Activated CD8-positive, alpha-beta memory T cell treated with anti-CD3 and anti-CD28 coated beads, Interleukin-2, amount 50 U/mL, for 24 hours (primary cell): ENCODE measurements at regions not wholly inside any gene's neighbourhood (a gene's known extent, or its start where the extent isn't known, plus 50 kb on each side); places are given as distances from the start of the nearest gene placed in this dataset.

Experiments
- DNase-seq: peaks from one replicate; pipeline ENCODE4 v3.0.0-alpha.2; 2020; ENCODE audit errors: extremely low read depth

DNA sequence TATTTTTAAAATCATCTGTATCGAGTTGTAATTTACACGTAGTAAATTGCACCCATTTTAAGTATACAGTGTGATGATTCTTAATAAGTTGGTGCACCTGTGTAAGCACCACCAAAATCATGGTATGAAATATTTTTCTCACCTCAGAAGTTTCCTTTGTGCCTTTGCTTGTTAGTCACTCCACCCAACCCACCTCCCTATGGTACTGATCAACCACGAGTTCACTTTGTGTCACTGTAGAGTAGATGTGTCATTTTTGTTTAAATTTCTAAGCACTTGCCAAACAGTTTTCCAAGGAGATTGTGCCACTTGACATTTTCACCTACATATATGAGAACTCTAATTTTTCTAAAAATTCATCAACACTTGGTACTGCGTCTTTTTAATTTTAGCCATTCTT lies 806.5 kb downstream of the TLR4 start:
- no peak for DNase-seq

DNA sequence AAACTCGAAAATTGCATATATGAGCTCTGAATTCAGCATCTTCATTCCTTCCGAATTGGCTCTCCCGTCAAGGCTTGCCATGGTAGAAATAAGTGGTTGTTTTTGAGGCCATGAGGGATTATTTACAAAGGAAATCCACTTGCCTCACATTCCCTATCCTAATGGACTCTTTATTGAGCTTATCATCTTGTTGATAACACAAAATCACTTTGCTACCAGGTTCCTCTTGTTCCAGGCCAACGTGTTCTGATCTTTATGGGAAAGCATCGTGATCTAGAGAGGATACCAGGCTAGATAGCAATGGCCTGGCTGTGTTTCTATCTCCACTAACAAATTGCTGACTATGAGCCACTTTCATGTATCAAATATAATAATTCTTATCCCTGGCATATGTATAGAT lies 811.7 kb downstream of the TLR4 start:
- no peak for DNase-seq

DNA sequence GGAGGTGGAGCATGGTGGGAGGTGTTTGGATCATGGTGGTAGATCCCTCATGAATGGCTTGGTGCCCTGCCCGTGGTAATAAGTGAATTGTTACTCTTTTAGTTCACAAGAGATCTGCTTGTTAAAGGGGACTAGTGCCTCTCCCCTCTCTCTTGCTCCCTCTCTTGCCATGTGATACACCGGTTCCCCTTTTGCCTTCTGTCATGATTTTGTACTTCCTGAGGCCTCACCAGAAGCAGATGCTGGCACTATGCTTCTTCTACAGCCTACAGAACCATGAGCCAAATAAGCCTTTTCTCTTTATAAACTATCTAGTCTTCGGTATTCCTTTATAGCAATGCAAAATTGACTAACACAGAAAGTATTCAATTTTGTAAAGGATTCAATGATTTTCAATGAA lies 817.1 kb downstream of the TLR4 start:
- no peak for DNase-seq

DNA sequence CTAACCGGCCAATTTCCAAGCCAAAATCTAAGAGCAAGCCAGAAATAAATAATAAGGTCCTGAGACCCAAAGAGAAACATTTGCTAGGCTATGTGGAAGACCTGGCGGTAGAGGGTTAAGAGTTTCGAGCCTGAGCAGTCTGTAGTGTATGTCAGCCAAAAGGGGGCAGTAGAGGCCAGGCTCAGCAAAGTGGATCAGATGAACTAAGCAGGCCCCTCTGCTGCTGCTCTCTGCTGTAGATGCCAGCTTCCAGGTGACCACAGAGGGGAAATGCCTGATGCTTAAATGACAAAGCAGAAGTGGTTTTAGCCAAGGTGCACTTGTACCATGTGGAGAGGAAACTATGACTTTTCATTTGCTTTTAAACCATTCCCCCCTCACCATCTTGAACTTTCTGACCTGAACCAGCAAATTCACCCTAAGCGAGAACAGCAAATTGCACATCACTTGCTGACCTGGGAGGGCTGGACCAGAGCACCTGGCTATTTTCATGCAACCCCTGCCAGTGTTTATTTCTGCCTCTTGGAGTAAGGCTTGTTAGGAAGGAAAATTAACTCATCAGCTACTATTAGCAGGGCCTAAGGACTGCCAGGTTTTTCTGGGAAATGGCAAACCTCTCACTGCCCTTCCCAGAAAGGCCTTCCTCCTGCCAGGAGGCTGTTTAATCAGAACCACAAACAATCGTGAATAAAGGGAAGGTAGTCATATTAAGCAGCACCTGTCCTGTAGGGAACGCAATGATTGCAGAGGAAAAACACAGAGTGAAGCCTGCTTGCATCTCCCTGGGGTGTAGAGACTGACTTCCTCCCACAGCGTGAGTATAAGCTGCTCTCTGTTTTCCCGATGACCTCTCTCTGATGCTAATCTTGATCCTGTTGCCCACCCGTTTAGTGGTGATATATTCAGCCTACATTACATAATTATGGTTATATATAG lies 818.2 kb downstream of the TLR4 start:
- no peak for DNase-seq

DNA sequence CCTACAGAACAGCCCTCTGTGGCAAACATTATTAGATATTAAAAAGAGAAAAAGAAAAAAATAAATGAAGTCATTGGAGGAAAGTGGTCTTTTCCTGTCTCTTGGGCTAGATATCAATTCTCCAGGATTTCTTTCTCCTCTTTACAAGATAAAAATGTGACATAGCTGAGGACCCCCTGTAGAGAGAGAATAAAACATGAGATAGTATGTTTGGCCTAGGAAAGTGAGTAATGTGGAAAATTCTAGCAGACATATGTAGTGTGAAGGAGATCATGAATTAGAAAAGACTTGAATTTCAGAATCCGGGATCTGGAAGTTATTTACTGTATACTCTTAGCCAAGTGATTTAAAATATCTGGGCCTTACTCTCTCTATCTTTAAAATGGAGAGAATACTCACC lies 823.1 kb downstream of the TLR4 start:
- DNase-seq: no peak

DNA sequence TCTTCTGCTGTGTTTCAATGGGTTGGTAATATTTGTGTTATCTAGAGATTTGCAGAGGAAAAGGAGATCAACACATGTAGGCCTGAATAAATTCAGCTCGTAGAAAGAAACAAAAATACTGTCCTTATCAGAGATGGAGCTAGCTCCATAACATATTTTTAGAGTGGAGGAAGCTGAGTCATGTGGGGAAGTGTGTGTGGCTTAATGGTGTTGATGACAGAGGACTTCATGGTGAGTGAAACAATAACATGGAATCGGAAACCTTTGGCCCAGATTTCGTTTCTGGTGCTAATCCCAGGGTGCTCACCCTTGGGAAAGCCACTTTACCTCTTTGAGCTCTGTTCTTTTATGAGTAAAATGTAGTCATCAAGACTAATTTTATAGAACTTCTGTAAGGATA lies 825.0 kb downstream of the TLR4 start:
- DNase-seq: no peak

DNA sequence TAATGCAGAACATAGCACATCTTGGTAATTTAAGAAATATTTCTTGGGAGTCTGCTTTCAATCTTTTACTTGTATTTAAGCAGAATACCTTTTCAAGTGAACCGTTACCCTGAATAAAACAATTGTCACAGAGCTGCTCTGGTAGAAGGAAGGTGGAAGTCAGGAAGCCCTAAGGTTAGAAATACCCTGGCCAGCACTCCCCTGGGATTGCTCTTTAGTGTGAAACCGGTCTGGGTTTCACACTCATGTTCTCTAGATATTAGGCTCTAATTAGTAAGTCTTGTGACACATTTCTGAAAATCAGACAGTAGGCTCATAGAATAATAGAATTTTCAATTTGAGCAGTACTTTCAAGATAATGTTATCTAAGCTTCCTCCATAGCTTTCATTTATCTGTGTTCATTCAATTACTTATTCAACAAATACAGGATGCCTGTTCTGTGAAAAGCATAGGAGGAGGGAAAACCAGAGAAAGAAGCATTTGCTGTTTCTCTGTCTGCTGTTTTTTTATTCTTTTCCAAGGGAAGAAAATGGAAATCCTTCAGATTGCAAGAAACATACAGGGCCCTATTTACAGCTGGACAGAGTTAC lies 825.5 kb downstream of the TLR4 start:
- no peak for DNase-seq

DNA sequence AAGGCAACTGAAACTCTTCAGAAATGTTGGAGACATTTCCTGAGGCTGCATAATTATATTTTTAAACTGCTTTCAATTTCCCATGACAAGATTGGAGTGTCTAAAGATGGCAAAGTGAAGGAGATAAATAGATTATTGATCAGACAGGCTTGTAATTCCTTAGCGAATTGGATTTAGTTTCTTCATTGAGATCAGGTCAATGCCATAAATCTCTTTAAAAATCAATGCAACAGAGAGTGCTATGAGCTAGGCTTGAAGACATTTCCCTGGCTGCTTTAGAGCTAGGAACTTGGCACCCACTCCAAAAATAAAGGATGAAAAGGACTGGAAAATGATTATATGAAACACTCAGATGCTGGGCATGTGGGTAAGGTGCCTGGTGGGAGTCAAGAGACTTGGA lies 828.4 kb downstream of the TLR4 start:
- no peak for DNase-seq

DNA sequence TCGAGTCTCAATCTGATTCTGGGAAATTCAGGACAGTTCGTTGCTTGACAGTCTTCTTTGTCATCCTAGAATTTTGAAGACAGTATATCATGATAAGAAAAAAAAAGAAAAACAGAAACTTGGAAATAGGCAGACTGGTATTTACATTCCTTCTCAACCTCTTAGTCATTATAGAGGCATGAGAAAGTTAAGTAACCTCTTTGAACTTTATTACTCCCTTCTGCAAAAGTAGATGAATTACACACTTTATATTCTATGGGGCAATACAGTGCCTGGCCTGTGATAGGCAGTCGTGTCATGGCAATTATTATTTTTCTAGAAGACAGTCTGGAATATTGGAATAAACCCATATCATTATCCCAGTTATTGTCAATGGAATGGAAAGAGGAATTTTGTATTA lies 828.9 kb downstream of the TLR4 start:
- DNase-seq: no peak

DNA sequence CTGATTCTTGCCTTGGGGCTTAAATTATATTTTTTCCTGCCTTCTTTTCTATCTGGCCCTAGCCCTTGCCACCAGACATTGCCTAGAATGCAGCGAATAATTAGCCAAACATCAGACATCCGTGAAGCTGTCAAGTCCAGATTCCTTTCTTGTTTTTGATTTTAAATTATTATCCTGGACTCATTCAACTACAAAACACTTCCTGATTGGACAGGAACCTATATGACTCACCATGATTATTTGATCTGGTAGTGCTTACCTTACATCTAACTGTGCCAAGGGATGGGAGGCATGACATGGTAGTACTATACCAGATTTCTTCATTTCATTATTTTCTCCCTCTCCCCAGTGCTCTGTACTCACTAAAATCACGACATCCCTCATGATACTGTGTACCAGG lies 829.6 kb downstream of the TLR4 start:
- no peak for DNase-seq

DNA sequence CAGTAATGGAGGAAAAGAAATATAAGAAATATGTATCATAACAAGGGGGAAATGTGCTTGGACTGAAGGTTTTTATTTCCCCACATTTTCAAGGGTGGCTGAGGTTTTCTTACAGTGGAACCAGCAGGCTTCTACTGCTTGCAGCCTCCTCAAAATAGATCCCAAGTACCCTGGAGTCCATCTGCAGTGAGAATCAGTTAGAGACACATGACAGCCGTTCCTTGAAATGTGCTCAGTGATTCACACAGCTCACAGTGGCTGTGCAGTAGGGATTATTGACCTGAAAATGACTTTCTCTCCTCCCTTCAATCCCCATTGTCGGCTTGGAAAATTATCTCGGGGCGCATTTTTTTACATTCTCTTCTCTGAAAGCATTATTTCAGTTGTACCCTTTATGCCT lies 832.0 kb downstream of the TLR4 start:
- no peak for DNase-seq

DNA sequence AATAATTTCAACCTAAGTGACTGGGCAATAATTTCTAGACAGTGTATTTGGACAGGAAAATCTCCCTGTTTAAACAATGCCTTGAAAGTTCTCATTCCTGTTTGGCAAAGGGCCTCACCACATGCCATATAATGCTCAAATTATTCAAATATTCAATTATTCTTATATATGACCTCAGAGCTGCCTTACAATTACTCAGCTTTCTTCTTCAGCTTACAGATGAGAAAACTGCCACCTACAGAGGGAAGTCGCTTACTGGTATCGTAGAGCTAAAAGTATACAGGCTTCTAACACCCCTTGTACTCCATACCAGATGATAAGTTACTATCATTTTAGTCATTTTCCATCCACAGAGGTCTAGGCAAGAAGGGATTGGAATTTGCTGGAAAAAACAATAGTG lies 830.3 kb downstream of the BRINP1 start:
- DNase-seq: no peak

DNA sequence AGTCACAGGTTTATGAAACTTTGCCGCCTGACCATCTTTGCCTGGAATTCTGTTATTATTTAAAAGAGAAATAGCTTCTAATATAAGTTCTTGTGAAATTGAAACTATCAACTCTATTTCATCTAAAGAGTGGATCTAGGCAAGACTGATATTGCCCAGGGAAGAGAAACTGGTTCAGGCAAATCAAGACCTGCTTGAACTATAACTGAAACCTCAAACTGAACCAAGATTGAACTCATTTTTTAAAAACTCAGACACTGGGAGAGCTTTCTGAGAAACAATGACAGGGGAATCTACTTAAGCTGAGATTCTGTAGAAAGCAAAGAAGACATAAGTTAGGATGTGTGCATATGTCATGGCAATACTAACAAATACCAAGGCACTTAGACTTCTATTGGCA lies 815.8 kb downstream of the BRINP1 start:
- no peak for DNase-seq

DNA sequence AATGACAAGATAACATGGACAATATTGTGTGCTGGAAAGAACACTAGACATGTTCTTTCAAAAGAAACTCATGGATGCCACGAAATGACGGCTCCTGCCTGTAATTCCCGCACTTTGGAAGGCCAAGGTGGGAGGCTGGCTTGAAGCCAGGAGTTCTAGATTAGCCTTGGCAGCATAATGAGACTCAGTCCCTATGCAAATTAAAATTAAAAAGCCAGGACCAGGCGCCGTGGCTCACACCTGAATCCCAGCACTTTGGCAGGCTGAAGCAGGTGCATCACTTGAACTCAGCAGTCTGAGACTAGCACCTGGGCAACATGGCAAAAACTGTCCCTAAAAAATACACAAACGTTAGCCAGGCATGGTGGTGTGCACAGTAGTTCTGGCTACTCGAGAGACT lies 814.2 kb downstream of the BRINP1 start:
- DNase-seq: no peak

DNA sequence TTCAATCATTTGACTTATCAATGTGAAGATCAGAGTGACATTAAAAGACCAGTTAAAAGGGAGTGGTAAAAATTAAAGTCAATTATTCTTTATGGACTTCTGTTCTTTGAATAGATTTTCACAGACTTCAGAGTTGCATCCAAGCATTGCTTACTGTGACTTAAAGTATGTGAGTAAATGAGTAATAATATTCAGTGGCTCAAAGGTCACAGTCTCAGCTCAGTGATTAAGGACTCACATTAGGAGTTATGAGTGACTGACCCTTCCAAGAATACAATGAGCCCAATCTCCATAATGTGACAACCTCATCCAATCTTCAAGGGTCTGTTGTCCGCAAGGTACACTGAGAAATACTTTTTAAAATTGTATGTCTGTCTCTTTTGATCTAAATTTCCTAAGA lies 811.2 kb downstream of the BRINP1 start:
- no peak for DNase-seq

DNA sequence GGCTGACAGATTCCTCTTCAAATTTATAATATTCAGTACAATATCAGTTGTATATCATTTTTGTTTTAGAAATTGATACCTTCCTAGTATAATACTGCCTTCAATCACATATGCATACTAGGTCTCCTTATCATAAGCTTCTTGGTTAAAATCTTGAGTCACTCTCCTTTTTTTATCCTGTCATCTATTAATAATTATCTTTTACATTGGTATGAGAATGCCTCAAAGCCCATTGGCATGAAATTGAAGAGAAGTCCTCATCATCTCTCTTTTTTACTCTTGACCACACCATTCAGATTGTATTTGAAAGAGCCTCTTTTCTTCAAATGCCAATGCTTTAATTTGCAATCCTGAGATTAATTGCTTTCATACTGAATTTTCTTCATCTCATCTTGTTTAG lies 810.3 kb downstream of the BRINP1 start:
- DNase-seq: no peak

DNA sequence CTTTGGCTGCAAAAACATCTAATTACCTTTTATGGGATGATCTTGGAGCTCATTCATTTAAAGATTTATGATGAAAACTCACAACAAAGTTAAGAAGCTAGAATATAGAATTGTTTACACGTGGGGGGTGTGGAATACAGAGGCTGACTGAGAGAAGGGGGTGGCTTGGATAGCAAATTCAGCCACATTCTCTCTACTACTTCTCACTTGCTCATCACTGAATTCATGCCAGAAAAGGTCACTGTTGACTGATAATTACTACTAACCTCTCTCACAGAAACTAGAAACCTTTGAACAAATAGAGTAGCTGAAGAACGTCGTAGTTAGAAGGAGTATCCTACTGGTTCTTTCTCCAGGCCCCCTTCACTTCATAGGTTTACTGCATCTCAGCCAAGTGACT lies 808.2 kb downstream of the BRINP1 start:
- DNase-seq: no peak

DNA sequence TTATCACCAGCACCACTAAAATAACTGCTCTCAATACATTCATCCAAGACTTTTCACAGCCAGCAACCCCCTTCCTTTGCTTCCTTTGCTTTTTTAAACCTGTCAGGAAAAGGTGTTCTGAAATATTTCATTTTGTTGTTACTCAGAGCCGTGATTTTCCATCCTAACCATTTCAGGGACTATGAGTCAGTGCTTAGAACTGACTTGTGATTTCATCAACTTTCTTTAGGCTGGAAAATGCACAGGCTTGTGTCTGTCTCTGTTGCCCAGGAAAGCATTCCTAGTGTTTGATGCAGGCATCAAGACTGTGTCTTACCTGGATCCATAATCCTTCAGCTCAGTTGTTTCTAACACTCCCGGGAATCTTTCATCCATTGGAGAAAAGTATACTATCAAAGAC lies 805.6 kb downstream of the BRINP1 start:
- no peak for DNase-seq

DNA sequence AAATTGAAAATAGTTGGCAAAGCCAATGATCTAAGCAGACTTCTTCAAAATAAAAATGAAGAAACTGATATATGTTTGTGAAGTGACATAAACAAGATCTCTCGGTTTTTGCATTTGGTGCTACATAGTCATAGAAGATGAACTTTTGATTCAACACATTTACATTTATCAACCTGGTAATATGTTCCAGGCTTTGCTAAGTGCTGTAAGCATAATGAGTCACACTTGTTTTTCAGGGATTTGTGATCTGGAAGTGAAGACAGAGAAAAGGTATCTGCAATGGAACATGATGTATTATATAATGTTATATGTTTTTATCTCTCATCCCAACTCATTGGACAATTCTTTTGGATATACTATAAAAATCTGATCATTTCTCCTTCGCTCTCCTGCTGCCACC lies 801.4 kb downstream of the BRINP1 start:
- DNase-seq: no peak

DNA sequence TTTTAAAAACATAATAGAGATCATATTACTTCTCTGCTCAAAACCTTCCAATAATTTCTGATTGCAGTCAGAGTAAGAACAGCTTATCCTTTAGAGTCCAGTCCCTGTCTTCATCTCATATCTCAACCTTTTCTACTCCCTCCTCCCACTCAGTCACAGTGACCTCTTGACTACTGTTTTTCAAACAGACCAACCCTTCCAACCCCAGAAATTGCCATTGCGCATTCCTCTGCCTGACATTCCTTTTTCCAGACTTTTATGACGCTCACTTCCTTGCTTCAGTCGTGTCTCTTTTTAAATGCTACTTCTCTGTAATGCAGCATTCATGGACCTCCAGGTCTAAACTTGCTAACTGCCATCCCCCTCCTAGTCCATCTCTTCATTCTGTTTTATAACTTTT lies 800.5 kb downstream of the BRINP1 start:
- no peak for DNase-seq

DNA sequence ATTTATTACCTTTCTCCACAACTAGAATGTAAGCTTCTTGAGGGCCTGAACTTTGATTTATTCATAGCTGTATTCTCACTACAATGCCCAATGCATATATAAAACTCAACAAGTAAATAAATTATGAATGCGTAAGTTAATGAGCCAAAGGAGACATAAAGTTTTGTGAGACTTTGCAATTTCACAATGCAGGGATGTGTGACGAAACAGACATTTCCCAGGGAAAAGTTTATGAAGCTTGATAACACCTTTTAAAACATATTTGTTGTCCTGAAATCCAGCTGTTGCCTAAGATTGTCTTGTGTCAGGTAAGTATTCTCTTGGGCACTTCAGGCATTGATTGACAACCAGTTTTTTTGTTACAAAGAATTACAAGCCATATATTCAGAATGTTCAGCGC lies 800.1 kb downstream of the BRINP1 start:
- no peak for DNase-seq

DNA sequence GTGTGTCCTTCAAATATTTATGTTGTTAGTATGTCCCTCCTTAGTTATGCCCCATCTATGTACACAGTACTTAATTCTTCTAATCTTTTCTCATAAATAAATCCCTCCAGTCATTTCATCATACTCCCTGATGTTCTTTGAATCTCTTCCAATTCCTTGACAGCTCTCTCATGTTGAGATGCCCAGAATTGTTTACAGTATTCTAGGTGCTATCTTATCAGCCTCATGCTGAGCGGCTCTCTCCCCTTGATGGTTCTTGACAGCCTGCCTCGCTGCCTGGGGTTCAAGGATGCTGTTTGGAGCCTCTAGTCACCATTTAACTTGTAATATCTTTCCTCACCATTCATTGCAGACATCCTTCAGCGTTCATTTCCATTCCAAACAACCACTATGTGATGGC lies 799.2 kb downstream of the BRINP1 start:
- DNase-seq: no peak

DNA sequence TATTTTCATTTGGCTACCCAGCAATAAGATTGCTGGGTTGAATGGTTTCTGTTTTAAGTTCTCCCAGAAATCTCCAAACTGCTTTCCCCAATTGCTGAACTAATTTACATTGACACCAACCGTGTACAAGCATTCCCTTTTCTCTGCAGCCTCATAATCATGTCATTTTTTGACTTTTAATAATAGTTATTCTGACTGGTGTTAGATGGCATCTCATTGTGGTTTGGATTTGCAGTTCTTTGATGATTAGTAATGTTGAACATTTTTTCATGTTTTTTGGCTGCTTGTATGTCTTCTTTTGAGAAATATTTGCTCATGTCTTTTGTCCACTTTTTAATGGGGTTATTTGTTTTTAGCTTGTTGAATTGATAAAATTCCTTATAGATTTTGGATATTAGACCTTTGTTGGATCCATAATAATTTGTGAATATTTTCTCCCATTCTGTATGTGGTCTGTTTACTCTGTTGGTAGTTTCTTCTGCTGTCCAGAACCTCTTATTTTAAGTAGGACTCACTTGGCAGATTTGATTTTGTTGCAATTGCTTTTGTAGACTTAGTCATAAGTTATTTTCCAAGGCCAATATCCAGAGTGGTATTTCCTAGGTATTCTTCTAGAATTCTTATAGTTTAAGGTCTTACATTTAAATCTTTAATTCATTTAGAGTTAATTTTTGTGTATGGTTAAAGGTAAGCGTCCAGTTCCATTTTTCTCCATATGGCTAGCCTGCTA lies 793.7 kb downstream of the BRINP1 start:
- no peak for DNase-seq
